ENCODE measurements at regions not wholly inside any gene's neighbourhood (a gene's known extent, or its start where the extent isn't known, plus 50 kb on each side); places are given as distances from the start of the nearest gene placed in this dataset.

DNA sequence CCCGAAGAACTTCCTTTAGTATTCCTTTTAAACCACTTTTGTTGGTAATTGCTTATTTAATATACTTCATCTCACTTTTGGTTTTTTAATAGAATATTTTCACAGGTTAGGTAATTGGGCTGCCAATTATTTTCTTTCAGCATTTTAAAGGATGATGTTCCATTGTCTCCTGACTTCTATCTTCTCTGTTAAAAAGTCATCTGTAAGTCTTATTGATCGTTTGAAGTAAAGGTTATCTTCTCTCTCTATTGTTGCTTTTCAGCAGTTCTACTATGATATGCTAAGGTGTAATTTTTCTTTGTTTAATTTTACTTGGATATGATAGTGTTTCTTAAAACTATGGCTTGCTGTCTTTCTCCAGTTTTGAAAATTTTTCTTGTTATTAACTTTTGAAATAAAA lies 307.5 kb downstream of the MAP2K4 start:
- peaks cover 41% of the 10 kb centered on the region for H3K36me3 Mint-ChIP-seq
- H3K4me1 Mint-ChIP-seq = no peaks in the 10 kb centered on the region
- ChIA-PET CTCF (no interaction called here), POLR2A (no interaction called here)
- ATAC-seq = no peak
- no peak overlapping the region for H3K4me3 Mint-ChIP-seq
- TF ChIP-seq GTF2I (CRISPR knock-in tag; conservative IDR thresholded peaks at IDR 0.05) = no peak
- no peak for TF ChIP-seq SMAD3 (CRISPR knock-in tag; IDR thresholded peaks at IDR 0.05; ENCODE audit: borderline replicate concordance)
- peak; percentile 94 for TF ChIP-seq ZNF317 (CRISPR knock-in tag; IDR thresholded peaks at IDR 0.05; ENCODE audit: borderline replicate concordance, low read depth)
- no peak for TF ChIP-seq TEAD4 (CRISPR knock-in tag; IDR thresholded peaks at IDR 0.05)
- TF ChIP-seq ELF4 (CRISPR knock-in tag; IDR thresholded peaks at IDR 0.05; ENCODE audit: low read depth) = no peak
- no peak for TF ChIP-seq ZNF232 (CRISPR knock-in tag; IDR thresholded peaks at IDR 0.05)
- no peak for DNase-seq (ENCODE audit: low spot score)
- peaks cover 66% of the 10 kb centered on the region for H3K9me3 Mint-ChIP-seq
- no peaks in the 10 kb centered on the region; the same call in 1 of the 2 replicates for H3K27me3 Mint-ChIP-seq (ENCODE audit: low read depth)
- H3K27ac Mint-ChIP-seq = no peak overlapping the region

DNA sequence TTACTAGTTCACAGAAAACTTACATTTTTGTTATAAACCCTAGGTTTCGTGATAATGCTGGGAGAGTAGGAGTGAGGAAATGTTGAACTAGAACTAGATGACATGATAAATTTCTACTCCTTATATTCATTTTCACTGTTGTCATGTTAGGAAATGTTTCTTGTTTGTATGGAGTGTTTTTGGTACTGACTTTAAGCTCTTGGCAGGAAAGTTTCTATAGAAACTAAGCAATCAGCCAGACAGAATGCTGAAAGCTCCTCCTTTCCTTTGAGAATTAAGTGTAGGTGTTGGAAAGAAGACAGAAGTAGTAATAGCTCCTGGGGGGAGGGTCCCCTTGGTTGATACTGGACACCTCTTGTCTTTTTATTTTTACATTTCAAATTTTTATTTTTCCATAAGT lies 309.8 kb downstream of the MAP2K4 start:
- ChIA-PET CTCF (interaction anchor here (0.9 kb wide), 1 partner anchor 12 kb away, joined by 3 read pairs; no protein-coding TSS in a partner anchor), POLR2A (no interaction called here)
- TF ChIP-seq, protein P1, sequence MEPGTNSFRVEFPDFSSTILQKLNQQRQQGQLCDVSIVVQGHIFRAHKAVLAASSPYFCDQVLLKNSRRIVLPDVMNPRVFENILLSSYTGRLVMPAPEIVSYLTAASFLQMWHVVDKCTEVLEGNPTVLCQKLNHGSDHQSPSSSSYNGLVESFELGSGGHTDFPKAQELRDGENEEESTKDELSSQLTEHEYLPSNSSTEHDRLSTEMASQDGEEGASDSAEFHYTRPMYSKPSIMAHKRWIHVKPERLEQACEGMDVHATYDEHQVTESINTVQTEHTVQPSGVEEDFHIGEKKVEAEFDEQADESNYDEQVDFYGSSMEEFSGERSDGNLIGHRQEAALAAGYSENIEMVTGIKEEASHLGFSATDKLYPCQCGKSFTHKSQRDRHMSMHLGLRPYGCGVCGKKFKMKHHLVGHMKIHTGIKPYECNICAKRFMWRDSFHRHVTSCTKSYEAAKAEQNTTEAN (CRISPR knock-in tag; IDR thresholded peaks at IDR 0.05) = no peak
- TF ChIP-seq TCF7 (CRISPR knock-in tag; IDR thresholded peaks at IDR 0.05; ENCODE audit: low read depth) (no peak), MYBL2 (CRISPR knock-in tag; IDR thresholded peaks at IDR 0.05) (no peak), ZNF232 (CRISPR knock-in tag; IDR thresholded peaks at IDR 0.05) (no peak), STAT6 (CRISPR knock-in tag; conservative IDR thresholded peaks at IDR 0.05; ENCODE audit: low read depth) (no peak), USF2 (CRISPR knock-in tag; IDR thresholded peaks at IDR 0.05) (no peak), RELA (CRISPR knock-in tag; IDR thresholded peaks at IDR 0.05; ENCODE audit: borderline replicate concordance) (no peak), FOXK1 (CRISPR knock-in tag; IDR thresholded peaks at IDR 0.05) (no peak), ZBTB21 (CRISPR knock-in tag; IDR thresholded peaks at IDR 0.05; ENCODE audit: borderline replicate concordance) (no peak)
- Mint-ChIP-seq H3K27me3 (ENCODE audit: low read depth) (no peaks in the 10 kb centered on the region; the same call in 1 of the 2 replicates), H3K27ac (no peak overlapping the region), H3K36me3 (peaks cover 41% of the 10 kb centered on the region), H3K9me3 (peaks cover 60% of the 10 kb centered on the region), H3K4me1 (no peaks in the 10 kb centered on the region), H3K4me3 (no peak overlapping the region)
- DNase-seq (ENCODE audit: low spot score) (no peak), ATAC-seq (no peak)

GRCh38 chr17:12341328-12341727 lies 320.7 kb downstream of the MAP2K4 start:
- DNase-seq (ENCODE audit: low spot score) (no peak), ATAC-seq (no peak)
- H3K27me3 Mint-ChIP-seq (ENCODE audit: low read depth) = no peaks in the 10 kb centered on the region; the same call in 1 of the 2 replicates
- TF ChIP-seq ELF4 (CRISPR knock-in tag; IDR thresholded peaks at IDR 0.05; ENCODE audit: low read depth) = no peak
- TF ChIP-seq SMAD4 (CRISPR knock-in tag; IDR thresholded peaks at IDR 0.05) = no peak
- no peak for TF ChIP-seq MXD4 (CRISPR knock-in tag; IDR thresholded peaks at IDR 0.05; ENCODE audit: borderline replicate concordance)
- TF ChIP-seq NFE2L1 (CRISPR knock-in tag; IDR thresholded peaks at IDR 0.05) = no peak
- TF ChIP-seq STAT6 (CRISPR knock-in tag; conservative IDR thresholded peaks at IDR 0.05; ENCODE audit: low read depth) = no peak
- TF ChIP-seq, protein P2, sequence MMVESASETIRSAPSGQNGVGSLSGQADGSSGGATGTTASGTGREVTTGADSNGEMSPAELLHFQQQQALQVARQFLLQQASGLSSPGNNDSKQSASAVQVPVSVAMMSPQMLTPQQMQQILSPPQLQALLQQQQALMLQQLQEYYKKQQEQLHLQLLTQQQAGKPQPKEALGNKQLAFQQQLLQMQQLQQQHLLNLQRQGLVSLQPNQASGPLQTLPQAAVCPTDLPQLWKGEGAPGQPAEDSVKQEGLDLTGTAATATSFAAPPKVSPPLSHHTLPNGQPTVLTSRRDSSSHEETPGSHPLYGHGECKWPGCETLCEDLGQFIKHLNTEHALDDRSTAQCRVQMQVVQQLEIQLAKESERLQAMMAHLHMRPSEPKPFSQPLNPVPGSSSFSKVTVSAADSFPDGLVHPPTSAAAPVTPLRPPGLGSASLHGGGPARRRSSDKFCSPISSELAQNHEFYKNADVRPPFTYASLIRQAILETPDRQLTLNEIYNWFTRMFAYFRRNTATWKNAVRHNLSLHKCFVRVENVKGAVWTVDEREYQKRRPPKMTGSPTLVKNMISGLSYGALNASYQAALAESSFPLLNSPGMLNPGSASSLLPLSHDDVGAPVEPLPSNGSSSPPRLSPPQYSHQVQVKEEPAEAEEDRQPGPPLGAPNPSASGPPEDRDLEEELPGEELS (CRISPR knock-in tag; IDR thresholded peaks at IDR 0.05) = no peak
- TF ChIP-seq, protein P3, sequence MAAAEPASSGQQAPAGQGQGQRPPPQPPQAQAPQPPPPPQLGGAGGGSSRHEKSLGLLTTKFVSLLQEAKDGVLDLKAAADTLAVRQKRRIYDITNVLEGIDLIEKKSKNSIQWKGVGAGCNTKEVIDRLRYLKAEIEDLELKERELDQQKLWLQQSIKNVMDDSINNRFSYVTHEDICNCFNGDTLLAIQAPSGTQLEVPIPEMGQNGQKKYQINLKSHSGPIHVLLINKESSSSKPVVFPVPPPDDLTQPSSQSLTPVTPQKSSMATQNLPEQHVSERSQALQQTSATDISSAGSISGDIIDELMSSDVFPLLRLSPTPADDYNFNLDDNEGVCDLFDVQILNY (CRISPR knock-in tag; IDR thresholded peaks at IDR 0.05) = no peak
- TF ChIP-seq MAX (CRISPR knock-in tag; IDR thresholded peaks at IDR 0.05) = no peak
- peaks cover 15% of the 10 kb centered on the region for H3K9me3 Mint-ChIP-seq
- H3K27ac Mint-ChIP-seq = no peak overlapping the region
- H3K4me1 Mint-ChIP-seq = peaks cover 15% of the 10 kb centered on the region
- H3K4me3 Mint-ChIP-seq = no peak overlapping the region
- H3K36me3 Mint-ChIP-seq = no peaks in the 10 kb centered on the region
- ChIA-PET CTCF (interaction anchor here (1.3 to 4.1 kb wide), 4 partner anchors 82 to 400 kb away, joined by 3 to 72 read pairs (median 8); partner anchors contain the start of gene MYOCD), POLR2A (no interaction called here)

Data from WTC11 (cell line).